AG08396 (cell line): ENCODE measurements at regions not wholly inside any gene's neighbourhood (a gene's known extent, or its start where the extent isn't known, plus 50 kb on each side); places are given as distances from the start of the nearest gene placed in this dataset.
A peak's percentile ranks its signal among the peaks of the same experiment; 100 is the strongest.
"Not testable (repeated sequence)": the region's sequence is repeated elsewhere in the genome, so short reads cannot be mapped to it uniquely, and the experiment has no call there.

Source experiments
- DNase-seq: peaks from one replicate; pipeline ENCODE4 v3.0.0; 2012; ENCODE audit warnings: low spot score, mixed read lengths

- DNase-seq, result not testable (repeated sequence)
These were observed 54.4 kb upstream of the MUCL1 start for GRCh38 chr12:54799966-54800365.

- DNase-seq, result no peak
These were observed 55.7 kb upstream of the MUCL1 start for GRCh38 chr12:54798651-54799050.

- no peak for DNase-seq
These were observed 57.3 kb upstream of the MUCL1 start for GRCh38 chr12:54796991-54797390.

GRCh38 chr12:54795644-54796043 lies 58.7 kb upstream of the MUCL1 start:
- no peak for DNase-seq

- DNase-seq, result no peak
These were observed 68.2 kb upstream of the MUCL1 start for GRCh38 chr12:54786081-54786480.

- no peak for DNase-seq
These were observed 70.2 kb upstream of the MUCL1 start for GRCh38 chr12:54784115-54784514.

- DNase-seq, result not testable (repeated sequence)
These were observed 77.3 kb upstream of the MUCL1 start for GRCh38 chr12:54777031-54777430.

- DNase-seq, result no peak
These were observed 80.7 kb upstream of the MUCL1 start for GRCh38 chr12:54773593-54773992.

- DNase-seq, result no peak
These were observed 88.7 kb upstream of the MUCL1 start for GRCh38 chr12:54765652-54766051.

GRCh38 chr12:54762390-54762789 lies 91.9 kb upstream of the MUCL1 start:
- no peak for DNase-seq

- DNase-seq, result peak; percentile 5
These were observed 94.6 kb upstream of the MUCL1 start for GRCh38 chr12:54759751-54760150.

- no peak for DNase-seq
These were observed 102.8 kb upstream of the MUCL1 start for GRCh38 chr12:54751493-54751892.

GRCh38 chr12:54749191-54749818 lies 101.1 kb upstream of the DCD start:
- peak; percentile 49 for DNase-seq

- no peak for DNase-seq
These were observed 96.4 kb upstream of the DCD start for GRCh38 chr12:54744590-54744989.

GRCh38 chr12:54740882-54741281 lies 92.7 kb upstream of the DCD start:
- DNase-seq, result no peak

- no peak for DNase-seq
These were observed 88.4 kb upstream of the DCD start for GRCh38 chr12:54736549-54736948.

GRCh38 chr12:54734196-54734950 lies 86.2 kb upstream of the DCD start:
- DNase-seq, result no peak

- peak; percentile 15 for DNase-seq
These were observed 77.2 kb upstream of the DCD start for GRCh38 chr12:54725233-54725843.

GRCh38 chr12:54723379-54724256 lies 75.5 kb upstream of the DCD start:
- no peak for DNase-seq

GRCh38 chr12:54721312-54721711 lies 73.1 kb upstream of the DCD start:
- DNase-seq, result no peak

GRCh38 chr12:54719691-54720090 lies 71.5 kb upstream of the DCD start:
- DNase-seq, result no peak

- no peak for DNase-seq
These were observed 68.1 kb upstream of the DCD start for GRCh38 chr12:54716261-54716660.
